ENCODE measurements at regions not wholly inside any gene's neighbourhood (a gene's known extent, or its start where the extent isn't known, plus 50 kb on each side); places are given as distances from the start of the nearest gene placed in this dataset.

DNA sequence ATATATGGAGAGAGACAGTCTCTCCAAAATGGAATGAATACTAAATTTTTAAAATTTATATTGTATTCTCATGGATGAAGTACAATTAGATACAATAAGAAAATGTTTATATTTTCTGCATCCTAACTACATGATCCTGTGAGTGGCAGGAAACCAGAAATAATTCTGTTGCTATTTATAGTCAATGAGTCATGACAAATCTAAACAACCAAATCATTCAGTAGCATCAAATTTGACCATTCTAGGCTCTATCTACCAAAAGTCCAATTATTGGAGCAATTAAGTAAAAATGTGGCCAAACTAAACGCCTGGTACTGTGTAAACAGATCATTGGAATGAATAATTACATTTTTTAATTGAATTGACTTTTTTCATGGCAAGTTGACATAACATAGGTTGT is 959.8 kb downstream of the EPHA7 start:
- H3K79me2 ChIP-seq (ENCODE audit: control insufficient read depth in 1 of 2, insufficient read depth in 2 of 2, low read length in 2 of 2): no peaks in the 10 kb centered on the region
- peaks cover 0 to 1% (median 0%) of the 10 kb centered on the region in 4 experiments; a peak in 1 of 7 replicates for H3K27me3 ChIP-seq (replicated peaks in 1 of 4; ENCODE audit: control insufficient read depth in 3 of 4, extremely low read depth in 1 of 4, insufficient read depth in 3 of 4, low read length in 3 of 4)
- H4K8ac ChIP-seq (ENCODE audit: extremely low read depth, insufficient read depth, low read length): no peak overlapping the region
- H3K4me1 ChIP-seq (replicated peaks in 1 of 4; ENCODE audit: control insufficient read depth in 3 of 4, insufficient read depth in 4 of 4, low read length in 3 of 4): no peaks in the 10 kb centered on the region
- no peak overlapping the region for H2BK20ac ChIP-seq (ENCODE audit: low read length)
- H2AK5ac ChIP-seq (ENCODE audit: low read depth, low read length): no peak overlapping the region
- no peak overlapping the region for H3K23ac ChIP-seq (ENCODE audit: insufficient read length)
- H4K91ac ChIP-seq (replicated peaks; ENCODE audit: insufficient read length, low read length): no peak overlapping the region
- H3K18ac ChIP-seq (ENCODE audit: extremely low read depth, low read length): no peak overlapping the region
- no peaks in the 10 kb centered on the region for H4K20me1 ChIP-seq (replicated peaks in 1 of 2; ENCODE audit: control insufficient read depth in 1 of 2, insufficient read depth in 2 of 2, low read length in 2 of 2)
- H3K23me2 ChIP-seq (ENCODE audit: low read depth, low read length): no peaks in the 10 kb centered on the region
- H3K14ac ChIP-seq (ENCODE audit: insufficient read length): no peak overlapping the region
- no peak overlapping the region for H3K56ac ChIP-seq (replicated peaks; ENCODE audit: insufficient read length, low read depth, low read length)
- FAIRE-seq: no peak
- H2BK15ac ChIP-seq (ENCODE audit: low read length): no peak overlapping the region
- no peak overlapping the region for H2AFZ ChIP-seq (ENCODE audit: low read length)
- WGBS, 2 experiments (ENCODE audit: extremely low coverage in 1 of 2, insufficient coverage in 1 of 2, insufficient read length in 1 of 2, insufficient replicate concordance in 2 of 2, low coverage in 1 of 2, low lambda C conversion rate in 2 of 2, missing lambda C conversion rate in 1 of 2): 0% methylated on average over 1 of the region's 1 CpG; no CpG with 5 or more reads in 1 of the 2 experiments
- no peak overlapping the region for H3K4ac ChIP-seq (replicated peaks; ENCODE audit: insufficient read length, low read depth, low read length)
- H2BK120ac ChIP-seq (replicated peaks; ENCODE audit: low read depth, low read length): no peak overlapping the region
- no peaks in the 10 kb centered on the region for H3K36me3 ChIP-seq (ENCODE audit: control insufficient read depth in 2 of 4, insufficient read depth in 4 of 4, low read length in 3 of 4)
- no peak overlapping the region for H3K27ac ChIP-seq (ENCODE audit: low read depth, low read length)
- POLR2A ChIA-PET (ENCODE audit: partially characterized antibody): no interaction called here
- H4K5ac ChIP-seq (ENCODE audit: insufficient read length, low read depth, low read length): no peak overlapping the region
- CTCF ChIA-PET (ENCODE audit: partially characterized antibody): no interaction called here
- no peak overlapping the region for H2BK5ac ChIP-seq (ENCODE audit: low read depth, low read length)
- H3K9ac ChIP-seq (replicated peaks in 1 of 4; ENCODE audit: extremely low read depth in 1 of 4, low read depth in 3 of 4, low read length in 3 of 4): no peak overlapping the region
- no peak overlapping the region for H3K4me3 ChIP-seq (ENCODE audit: extremely low read depth in 1 of 4, insufficient read depth in 2 of 4, low read depth in 3 of 4, low read length in 4 of 4)
- no peak overlapping the region for H2BK12ac ChIP-seq (ENCODE audit: low read depth, low read length)
- H3K9me3 ChIP-seq (ENCODE audit: insufficient read depth in 2 of 2, low read depth in 1 of 2, low read length in 1 of 2): no peaks in the 10 kb centered on the region
- no peak overlapping the region for H3K4me2 ChIP-seq (ENCODE audit: insufficient read depth in 1 of 2, low read depth in 2 of 2, low read length in 2 of 2)
- DNase-seq (ENCODE audit: low read depth in 1 of 2, low spot score in 2 of 2): no peak
- H3K79me1 ChIP-seq (ENCODE audit: low read depth, low read length): no peaks in the 10 kb centered on the region
- TF ChIP-seq CHD1 (IDR thresholded peaks at IDR 0.05; ENCODE audit: low read depth, low read length): no peak
- no peak for TF ChIP-seq CHD2 (IDR thresholded peaks at IDR 0.05; ENCODE audit: low read length)
- no peak for TF ChIP-seq CBX8 (IDR thresholded peaks at IDR 0.05; ENCODE audit: borderline replicate concordance, low read depth, low read length)
- no peak for TF ChIP-seq SP2 (IDR thresholded peaks at IDR 0.05; ENCODE audit: low read length)
- TF ChIP-seq HDAC2 (IDR thresholded peaks at IDR 0.05; ENCODE audit: borderline replicate concordance in 1 of 2, low read depth in 2 of 2, low read length in 2 of 2): no peak
- no peak for TF ChIP-seq YY1 (IDR thresholded peaks at IDR 0.05; ENCODE audit: low read depth, low read length)
- TF ChIP-seq EZH2 (IDR thresholded peaks at IDR 0.05; ENCODE audit: low read depth, low read length, severe bottlenecking): no peak
- TF ChIP-seq SP1 (IDR thresholded peaks at IDR 0.05; ENCODE audit: low read depth, low read length): no peak
- TF ChIP-seq RNF2 (IDR thresholded peaks at IDR 0.05; ENCODE audit: borderline replicate concordance, low read depth, low read length, missing control alignments, poor library complexity, severe bottlenecking): no peak
- no peak for TF ChIP-seq KDM5A (IDR thresholded peaks at IDR 0.05; ENCODE audit: low read length)
- no peak for TF ChIP-seq NANOG (IDR thresholded peaks at IDR 0.05; ENCODE audit: insufficient read depth, low read depth, low read length, poor library complexity, severe bottlenecking)
- TF ChIP-seq, protein P1, sequence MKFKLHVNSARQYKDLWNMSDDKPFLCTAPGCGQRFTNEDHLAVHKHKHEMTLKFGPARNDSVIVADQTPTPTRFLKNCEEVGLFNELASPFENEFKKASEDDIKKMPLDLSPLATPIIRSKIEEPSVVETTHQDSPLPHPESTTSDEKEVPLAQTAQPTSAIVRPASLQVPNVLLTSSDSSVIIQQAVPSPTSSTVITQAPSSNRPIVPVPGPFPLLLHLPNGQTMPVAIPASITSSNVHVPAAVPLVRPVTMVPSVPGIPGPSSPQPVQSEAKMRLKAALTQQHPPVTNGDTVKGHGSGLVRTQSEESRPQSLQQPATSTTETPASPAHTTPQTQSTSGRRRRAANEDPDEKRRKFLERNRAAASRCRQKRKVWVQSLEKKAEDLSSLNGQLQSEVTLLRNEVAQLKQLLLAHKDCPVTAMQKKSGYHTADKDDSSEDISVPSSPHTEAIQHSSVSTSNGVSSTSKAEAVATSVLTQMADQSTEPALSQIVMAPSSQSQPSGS (IDR thresholded peaks at IDR 0.05; ENCODE audit: low read length): no peak

Data from H1 (cell line).